RWPE2 (cell line): ENCODE measurements at regions not wholly inside any gene's neighbourhood (a gene's known extent, or its start where the extent isn't known, plus 50 kb on each side); places are given as distances from the start of the nearest gene placed in this dataset.

Source experiments
- ATAC-seq: fragments of 200-7000 bp; cut with Tn5 transposase; 3 replicates; pipeline ENCODE4 v1.9.1; 2021; ENCODE audit warnings: low read depth
- DNase-seq: peaks from one replicate; pipeline ENCODE4 v3.0.0-alpha.2; 2020; ENCODE audit warnings: low spot score
- H3K27ac ChIP-seq: fragments of 450-650 bp; 2 replicates; pipeline ENCODE4 v1.5.1; 2017; ENCODE audit warnings: mild to moderate bottlenecking; ENCODE audit not compliant: poor library complexity, severe bottlenecking
- H3K27me3 ChIP-seq: fragments of 250-450 bp; sonication (Bioruptor Pico); 2 replicates; pipeline ENCODE4 v1.5.1; 2021; ENCODE audit warnings: mild to moderate bottlenecking, moderate library complexity; ENCODE audit not compliant: insufficient read depth, poor library complexity, severe bottlenecking
- H3K36me3 ChIP-seq: fragments of 250-450 bp; sonication (Bioruptor Pico); 2 replicates; pipeline ENCODE4 v1.5.1; 2020; ENCODE audit warnings: low read depth, mild to moderate bottlenecking, moderate library complexity
- H3K4me1 ChIP-seq: fragments of 250-450 bp; sonication (Bioruptor Pico); 2 replicates; pipeline ENCODE4 v1.5.1; 2021; ENCODE audit warnings: mild to moderate bottlenecking, moderate library complexity; ENCODE audit not compliant: insufficient read depth, poor library complexity, severe bottlenecking
- H3K4me3 ChIP-seq: fragments of 250-450 bp; sonication (Bioruptor Pico); 2 replicates; pipeline ENCODE4 v1.5.1; 2021; ENCODE audit warnings: mild to moderate bottlenecking, moderate library complexity; ENCODE audit not compliant: severe bottlenecking
- H3K9me3 ChIP-seq: fragments of 250-450 bp; sonication (Bioruptor Pico); 2 replicates; pipeline ENCODE4 v1.5.1; 2021; ENCODE audit warnings: mild to moderate bottlenecking, moderate library complexity; ENCODE audit not compliant: severe bottlenecking
- CTCF ChIP-seq: fragments of 450-650 bp; IDR thresholded peaks from one replicate; pipeline ENCODE4 v1.5.1; 2017; ENCODE audit warnings: mild to moderate bottlenecking, moderate library complexity; ENCODE audit not compliant: poor library complexity, severe bottlenecking

- Histone ChIP-seq H3K4me1 (peaks cover 3% of the 10 kb centered on the region), H3K27ac (no peak overlapping the region), H3K9me3 (no peaks in the 10 kb centered on the region), H3K4me3 (no peak overlapping the region), H3K27me3 (no peaks in the 10 kb centered on the region), H3K36me3 (no peaks in the 10 kb centered on the region)
- TF ChIP-seq CTCF: no peak
- no peak for DNase-seq
- no peak for ATAC-seq
These were observed 92.0 kb downstream of the SLC17A6 start for GRCh38 chr11:22430141-22430541.
